HG03571 (cell line): ENCODE measurements at regions not wholly inside any gene's neighbourhood (a gene's known extent, or its start where the extent isn't known, plus 50 kb on each side); places are given as distances from the start of the nearest gene placed in this dataset.

ENCODE experiments used
- ATAC-seq: cut with Tn5 transposase; IDR thresholded peaks from one replicate; pipeline ENCODE4 v1.9.1; 2021; ENCODE audit not compliant: unreplicated experiment

DNA sequence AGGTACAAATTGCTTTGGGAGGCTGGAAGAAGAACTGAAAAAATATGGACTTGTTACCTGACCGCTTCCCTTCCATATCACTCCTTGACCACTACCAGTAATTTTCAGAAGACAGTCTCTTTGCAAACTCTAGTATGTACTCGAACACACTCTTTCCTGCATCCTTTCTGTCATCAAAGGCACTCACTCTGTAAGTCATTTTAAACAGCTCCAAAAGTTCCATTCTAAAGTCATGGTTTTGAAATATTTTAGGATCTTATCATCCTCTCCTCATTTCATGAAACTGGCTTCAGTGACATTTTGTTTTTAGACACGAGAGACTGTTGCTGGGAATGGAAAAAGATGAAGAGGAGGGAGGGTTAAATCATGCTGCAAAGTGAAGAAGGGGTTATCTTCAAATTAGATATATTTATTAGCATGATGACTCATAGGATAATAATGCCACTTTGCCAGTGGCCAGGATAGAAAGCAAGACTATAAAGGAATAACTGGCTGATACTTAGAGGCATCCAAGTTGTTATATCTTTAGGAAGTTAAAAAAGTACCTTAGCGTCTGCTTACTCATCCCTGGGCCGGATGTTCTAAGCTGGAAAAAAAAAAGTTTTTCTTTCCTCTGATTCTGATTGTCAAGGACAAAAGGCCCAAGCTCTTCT, 549.3 kb downstream of the METTL15 start:
- ATAC-seq = no peak

- ATAC-seq = no peak
Observed at GRCh38 chr11:28654191-28654590, 546.0 kb downstream of the METTL15 start.

DNA sequence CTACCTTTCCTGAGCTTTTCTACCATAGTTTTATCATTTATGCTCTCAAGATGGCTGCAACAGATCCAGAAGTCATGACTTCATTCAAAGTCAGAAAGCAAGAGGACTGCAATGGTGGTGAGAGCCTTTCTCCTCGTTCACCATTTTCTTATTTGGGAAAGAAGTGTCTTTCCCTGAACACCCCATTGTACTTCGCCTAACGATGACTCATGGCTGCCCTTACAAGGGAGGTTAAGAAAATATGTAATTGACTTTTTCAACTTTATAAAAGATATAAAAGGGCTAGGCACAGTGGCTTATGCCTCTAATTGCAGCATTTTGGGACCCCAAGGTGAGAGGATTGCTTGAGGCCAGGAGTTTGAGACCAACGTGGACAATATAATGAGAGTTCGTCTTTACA, 541.7 kb downstream of the METTL15 start:
- no peak for ATAC-seq

DNA sequence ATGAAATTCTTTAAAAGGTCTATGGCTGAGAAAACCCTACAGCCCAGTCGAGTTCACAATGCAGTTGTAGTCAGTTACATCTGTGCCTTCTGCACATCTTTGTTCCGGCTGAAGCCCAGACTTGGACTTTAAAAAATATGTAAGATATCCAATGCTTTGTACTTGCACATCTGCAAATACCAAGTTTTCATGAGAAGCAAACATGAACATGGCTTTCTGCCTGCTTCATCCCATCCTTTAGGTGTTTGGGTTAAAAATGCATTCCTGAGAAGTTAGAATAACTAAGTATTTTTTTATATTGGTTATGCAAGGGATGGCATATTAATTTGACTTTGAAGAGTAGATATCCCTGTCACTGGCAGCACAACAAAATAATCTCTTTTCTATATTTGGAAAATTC, 528.4 kb downstream of the METTL15 start:
- ATAC-seq = no peak

DNA sequence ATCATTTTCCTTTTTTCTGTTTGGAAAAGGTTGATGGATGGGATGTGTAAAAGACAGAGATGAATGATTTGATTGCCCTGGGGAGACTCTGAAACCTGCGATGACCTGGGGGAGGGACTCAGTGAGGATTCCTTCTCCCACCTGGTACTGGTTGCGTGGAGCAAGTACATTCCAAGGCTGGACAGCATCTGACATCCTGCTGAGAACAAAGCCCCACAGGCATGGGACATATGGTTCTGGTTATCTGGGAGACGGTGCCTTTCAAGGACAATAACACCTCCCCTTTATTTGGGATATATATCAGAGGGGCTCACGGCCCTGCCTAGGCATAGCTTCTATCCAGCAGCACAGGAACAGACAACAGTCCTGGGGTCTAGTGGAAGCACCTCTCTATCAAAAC, 527.8 kb downstream of the METTL15 start:
- no peak for ATAC-seq

DNA sequence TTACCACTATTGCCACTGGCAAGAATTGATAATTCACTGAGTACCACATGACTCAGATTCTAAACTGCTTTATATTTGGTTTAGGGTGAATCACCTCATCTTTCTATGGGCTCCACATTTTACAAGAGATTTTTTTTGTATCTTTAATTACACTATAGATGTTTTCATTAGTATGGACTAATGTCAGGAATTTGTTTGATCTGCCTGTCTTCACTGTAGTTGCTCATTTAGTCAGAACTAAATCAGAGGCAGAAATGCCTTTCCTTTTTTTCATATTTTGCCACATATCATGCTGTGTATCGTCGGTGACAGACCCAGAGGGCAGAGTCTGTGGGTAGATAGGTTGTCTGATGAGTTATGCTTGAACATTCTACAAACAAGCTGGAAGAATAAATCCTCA, 524.1 kb downstream of the METTL15 start:
- no peak for ATAC-seq

GRCh38 chr11:28631148-28631547, 523.0 kb downstream of the METTL15 start:
- ATAC-seq = no peak

- no peak for ATAC-seq
Observed at GRCh38 chr11:28629235-28629634, 521.0 kb downstream of the METTL15 start.

DNA sequence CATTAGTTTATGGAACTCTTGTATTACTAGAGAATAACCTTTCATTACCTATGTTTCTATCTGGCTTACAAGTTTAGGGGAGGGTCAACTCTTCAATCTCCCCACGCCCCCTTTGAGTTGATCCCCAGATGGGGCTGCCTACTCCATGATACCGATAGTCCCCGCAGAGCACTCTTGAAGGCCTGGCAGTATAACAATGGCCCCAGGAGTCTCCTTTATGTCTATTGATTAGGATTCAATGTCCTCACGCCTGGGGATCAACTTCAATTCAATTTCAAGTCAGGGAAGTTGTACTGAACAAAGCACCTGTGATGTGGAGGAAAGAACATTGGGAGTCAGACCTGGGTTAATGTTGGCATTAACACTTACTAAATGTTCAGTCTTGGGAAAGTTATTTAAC, 520.2 kb downstream of the METTL15 start:
- no peak for ATAC-seq

GRCh38 chr11:28627690-28628255, 519.6 kb downstream of the METTL15 start:
- ATAC-seq = no peak

- ATAC-seq = no peak
Observed at GRCh38 chr11:28625532-28625931, 517.3 kb downstream of the METTL15 start.

GRCh38 chr11:28621753-28622152, 513.6 kb downstream of the METTL15 start:
- ATAC-seq = no peak

GRCh38 chr11:28619846-28620540, 511.8 kb downstream of the METTL15 start:
- no peak for ATAC-seq

DNA sequence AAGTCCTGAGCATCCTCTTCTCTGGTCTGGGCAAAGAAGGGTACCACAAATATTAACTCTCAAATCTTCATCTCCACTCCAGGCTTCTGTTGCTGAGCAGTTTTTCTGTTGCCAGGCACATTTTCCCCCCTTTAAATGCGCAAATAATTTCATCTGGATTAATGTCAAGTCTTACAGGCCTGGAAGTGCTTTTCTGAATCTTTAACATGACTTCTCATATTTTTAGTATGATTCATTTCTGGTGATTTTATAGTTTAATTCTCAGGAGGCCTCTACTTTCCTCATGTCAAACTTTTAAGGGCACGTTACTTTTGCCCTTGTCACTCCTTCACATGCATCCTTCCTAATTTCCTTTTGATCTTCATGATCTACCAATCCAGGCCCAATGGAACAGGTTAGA, 510.2 kb downstream of the METTL15 start:
- no peak for ATAC-seq

GRCh38 chr11:28616160-28616965, 508.2 kb downstream of the METTL15 start:
- ATAC-seq = no peak

GRCh38 chr11:28615542-28615941, 507.4 kb downstream of the METTL15 start:
- ATAC-seq = no peak

GRCh38 chr11:28606930-28607329, 498.7 kb downstream of the METTL15 start:
- no peak for ATAC-seq

DNA sequence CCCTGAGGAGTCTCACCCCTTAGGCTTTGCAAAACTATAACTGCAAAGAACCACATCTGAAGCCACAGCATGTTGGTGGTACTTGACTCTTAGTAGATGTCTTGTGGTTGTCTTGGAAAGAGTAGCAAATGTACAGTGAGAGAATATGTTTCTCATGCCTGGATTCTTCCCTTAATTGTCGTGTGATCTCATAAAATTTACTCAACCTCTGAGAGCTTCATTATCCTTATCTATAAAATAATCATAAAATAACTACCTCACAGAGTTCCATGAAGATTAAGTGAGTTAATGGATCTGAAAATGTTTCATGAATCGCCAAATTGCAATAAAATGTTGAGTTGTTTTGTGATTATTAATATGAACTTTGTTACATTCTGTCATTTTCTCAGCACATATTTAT, 491.5 kb downstream of the METTL15 start:
- no peak for ATAC-seq

- no peak for ATAC-seq
Observed at GRCh38 chr11:28598531-28598930, 490.3 kb downstream of the METTL15 start.

GRCh38 chr11:28596816-28597215, 488.6 kb downstream of the METTL15 start:
- no peak for ATAC-seq

- no peak for ATAC-seq
Observed at GRCh38 chr11:28592141-28592540, 484.0 kb downstream of the METTL15 start.

DNA sequence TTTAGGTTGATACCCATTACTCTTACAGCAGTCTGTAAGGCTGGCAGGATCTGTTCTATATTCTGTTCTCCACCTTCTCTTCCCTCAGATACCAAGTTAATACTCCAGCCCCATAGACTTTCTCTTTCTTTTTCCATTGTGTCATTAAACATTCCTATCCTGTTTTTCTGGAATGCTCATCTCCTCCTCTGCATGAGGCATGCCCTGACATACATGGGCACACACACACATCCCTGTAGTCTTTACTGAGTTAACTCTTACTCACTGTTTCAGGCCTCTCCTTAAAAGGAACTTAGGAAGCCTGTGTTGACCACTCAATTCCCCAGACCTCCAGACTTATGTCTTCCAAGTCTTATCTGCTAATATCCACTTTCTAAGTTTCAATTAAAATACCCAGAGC, 476.8 kb downstream of the METTL15 start:
- ATAC-seq = no peak
